HuH-7.5 (cell line): ENCODE measurements at regions not wholly inside any gene's neighbourhood (a gene's known extent, or its start where the extent isn't known, plus 50 kb on each side); places are given as distances from the start of the nearest gene placed in this dataset.

ENCODE experiments used
- DNase-seq: peaks from one replicate; pipeline ENCODE4 v3.0.0; 2011; ENCODE audit warnings: low spot score

GRCh38 chr6:15872241-15873103, 209.6 kb upstream of the DTNBP1 start:
- no peak for DNase-seq

DNA sequence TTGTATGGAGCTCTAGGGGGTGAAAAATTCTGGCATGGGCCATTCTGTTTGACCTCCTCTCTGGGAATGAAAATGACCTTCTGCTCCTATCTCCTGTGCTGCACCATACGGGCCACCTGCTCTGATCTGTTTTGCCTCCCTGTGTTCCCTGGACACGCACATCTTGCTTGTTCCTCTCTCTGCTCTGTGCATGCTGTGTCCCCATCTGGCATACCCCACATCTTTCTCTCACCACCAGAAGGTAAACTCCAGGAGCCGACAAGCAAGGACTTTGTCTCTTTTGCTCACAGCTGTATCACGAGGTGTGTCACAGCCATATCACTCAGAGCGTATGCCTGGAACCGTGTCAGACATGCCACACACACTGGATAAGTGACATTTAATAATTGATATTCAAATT, 208.4 kb upstream of the DTNBP1 start:
- no peak for DNase-seq

DNA sequence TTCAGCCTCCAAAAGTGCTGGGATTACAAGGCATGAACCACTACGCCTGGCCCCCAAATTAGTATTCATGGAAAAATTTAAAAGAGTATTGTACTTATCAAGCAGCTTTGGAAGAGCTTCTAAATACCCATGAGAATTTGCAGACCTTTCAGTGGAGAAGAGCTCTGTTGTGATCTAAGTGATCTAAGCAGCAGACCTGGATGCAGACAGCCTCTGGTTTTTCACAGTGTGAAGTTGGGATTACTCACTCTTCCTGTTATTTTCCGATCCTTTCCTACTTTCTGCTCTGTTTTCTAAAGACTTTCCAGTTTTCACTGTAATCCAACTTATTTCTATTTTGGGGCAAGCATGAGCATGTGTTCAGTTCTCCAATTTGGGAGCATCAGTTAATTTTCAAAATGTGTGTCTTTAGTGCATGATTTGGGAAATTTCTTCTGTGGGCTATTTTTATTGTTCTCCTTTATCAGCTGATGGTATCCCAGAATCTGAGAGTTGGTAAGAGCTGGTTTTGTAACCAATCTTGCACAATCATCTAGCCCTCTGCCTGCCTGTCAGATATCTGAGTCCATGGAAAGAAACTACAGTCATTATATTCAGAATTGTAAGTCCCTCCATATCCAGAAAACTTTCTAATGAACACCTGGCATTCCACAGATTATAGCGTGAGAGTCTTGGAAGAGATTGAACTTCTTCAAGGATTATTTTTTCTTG, 207.7 kb upstream of the DTNBP1 start:
- DNase-seq: no peak

- DNase-seq: no peak
Measured at GRCh38 chr6:15864708-15865062, 201.9 kb upstream of the DTNBP1 start.

- DNase-seq: no peak
Measured at GRCh38 chr6:15864038-15864707, 201.3 kb upstream of the DTNBP1 start.

DNA sequence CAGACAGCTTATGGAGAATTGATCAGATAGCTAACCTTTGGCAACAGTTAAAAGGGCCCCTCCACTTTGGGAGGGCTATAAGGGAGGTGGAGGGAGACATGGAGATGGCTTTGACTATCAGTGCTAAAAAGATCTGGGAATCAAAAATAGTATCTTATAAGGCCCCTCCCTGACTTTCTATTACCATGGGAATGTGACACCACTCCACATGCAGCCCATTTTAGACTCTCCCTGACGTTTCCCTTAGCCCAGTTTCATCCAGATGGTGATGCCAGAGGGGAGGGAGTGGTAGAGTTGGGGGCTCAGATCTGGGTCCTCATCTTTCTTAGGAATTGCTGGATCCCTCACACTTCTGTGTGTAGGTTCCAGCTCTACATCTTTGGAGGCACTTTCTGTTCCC, 200.0 kb upstream of the DTNBP1 start:
- DNase-seq: no peak

GRCh38 chr6:15861486-15861885, 198.7 kb upstream of the DTNBP1 start:
- no peak for DNase-seq

GRCh38 chr6:15854826-15855710, 192.2 kb upstream of the DTNBP1 start:
- DNase-seq: no peak

- DNase-seq: no peak
Measured at GRCh38 chr6:15854378-15854777, 191.6 kb upstream of the DTNBP1 start.

DNA sequence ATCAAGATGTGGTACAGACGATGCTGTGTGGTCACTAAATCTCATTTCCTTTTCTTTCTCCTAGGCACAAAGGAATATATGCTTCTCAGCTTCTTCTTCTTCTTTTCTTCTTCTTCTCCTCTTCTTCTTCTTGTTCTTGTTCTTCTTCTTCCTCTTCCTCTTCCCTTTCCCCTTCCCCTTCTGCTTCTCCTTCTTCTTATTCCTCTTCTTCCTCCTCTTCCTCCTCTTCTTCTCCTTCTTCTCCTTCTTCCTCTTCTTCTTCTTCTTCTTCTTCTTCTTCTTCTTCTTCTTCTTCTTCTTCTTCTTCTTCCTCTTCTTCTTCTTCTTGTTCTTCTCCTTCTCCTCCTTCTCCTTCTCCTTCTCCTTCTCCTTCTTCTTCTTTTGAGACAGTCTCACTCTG, 190.4 kb upstream of the DTNBP1 start:
- no peak for DNase-seq

DNA sequence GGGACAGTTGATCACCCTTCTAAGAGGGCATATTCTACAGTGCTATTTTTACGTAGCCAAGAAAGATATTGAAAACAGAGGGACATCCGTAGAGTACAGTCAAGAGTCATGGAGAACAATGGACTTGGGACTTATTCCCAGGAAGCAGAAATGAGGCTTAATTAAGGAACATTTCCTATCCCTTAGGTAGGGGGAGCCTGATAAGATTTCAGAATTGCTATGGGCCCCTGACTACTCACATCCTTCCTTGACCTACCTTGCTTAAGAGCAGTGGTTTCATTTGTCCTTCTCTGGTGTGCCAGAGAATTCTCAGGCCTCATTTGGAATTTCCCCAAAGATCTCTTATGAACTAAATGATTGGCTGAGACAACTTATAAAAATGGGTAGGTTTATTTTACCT, 189.5 kb upstream of the DTNBP1 start:
- DNase-seq: no peak

DNA sequence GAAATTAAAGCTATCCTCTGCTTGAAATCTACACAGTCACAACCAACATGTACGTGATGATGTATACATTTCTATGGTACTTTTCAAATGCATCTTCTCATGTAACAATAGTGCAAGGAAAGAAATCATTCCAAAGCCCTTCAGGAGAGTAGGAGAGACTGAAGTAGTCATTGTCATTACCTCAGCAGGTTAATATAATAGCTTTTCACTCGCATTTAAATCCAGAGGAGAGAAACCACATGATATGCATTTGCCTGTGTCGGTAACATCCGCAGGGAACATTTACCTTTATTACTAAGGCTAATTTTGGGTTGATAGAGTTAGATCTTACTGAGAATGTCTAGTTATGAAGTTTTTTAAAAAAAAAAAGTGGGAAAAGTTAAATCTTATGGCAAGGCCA, 186.6 kb upstream of the DTNBP1 start:
- no peak for DNase-seq

- DNase-seq: no peak
Measured at GRCh38 chr6:15845492-15845891, 182.7 kb upstream of the DTNBP1 start.

- DNase-seq: no peak
Measured at GRCh38 chr6:15843764-15844163, 180.9 kb upstream of the DTNBP1 start.

DNA sequence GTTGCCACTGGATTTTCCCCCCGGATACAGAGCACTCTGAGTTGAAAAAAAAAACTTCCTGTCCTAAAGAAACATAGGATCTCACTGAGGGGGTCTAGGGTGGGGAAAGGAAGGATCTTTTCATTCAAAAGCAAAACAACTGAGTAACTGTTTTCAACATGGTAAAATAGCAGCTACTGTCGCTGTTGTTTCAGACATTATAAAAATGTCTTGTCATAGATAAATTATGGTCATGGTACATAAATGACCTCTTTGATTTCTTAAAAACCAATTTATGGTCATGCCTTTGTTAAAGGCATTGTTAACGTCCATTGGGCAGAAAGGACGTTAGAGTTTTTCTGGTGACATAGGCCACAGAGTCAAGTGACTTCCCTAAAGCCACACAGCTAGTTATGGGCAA, 180.4 kb upstream of the DTNBP1 start:
- no peak for DNase-seq

DNA sequence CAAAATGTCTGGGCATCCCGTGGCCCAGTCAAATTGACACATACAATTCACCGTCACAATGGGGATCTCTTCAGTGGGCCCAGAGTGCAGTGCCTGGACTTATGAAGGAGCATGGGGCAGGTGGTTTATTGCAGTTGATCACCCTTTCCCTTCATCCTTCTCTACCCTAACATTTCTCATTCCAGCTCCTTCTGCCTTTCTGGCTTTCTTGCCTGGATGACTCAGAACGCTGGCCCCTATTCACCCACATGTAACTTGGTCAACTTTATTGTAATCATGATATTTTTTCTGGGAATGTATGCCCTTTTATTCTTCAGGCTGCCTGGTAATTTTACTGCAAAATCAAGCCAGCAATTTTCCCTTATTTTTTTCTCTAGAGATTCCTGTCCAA, 179.9 kb upstream of the DTNBP1 start:
- no peak for DNase-seq

- DNase-seq: no peak
Measured at GRCh38 chr6:15841937-15842726, 179.3 kb upstream of the DTNBP1 start.

DNA sequence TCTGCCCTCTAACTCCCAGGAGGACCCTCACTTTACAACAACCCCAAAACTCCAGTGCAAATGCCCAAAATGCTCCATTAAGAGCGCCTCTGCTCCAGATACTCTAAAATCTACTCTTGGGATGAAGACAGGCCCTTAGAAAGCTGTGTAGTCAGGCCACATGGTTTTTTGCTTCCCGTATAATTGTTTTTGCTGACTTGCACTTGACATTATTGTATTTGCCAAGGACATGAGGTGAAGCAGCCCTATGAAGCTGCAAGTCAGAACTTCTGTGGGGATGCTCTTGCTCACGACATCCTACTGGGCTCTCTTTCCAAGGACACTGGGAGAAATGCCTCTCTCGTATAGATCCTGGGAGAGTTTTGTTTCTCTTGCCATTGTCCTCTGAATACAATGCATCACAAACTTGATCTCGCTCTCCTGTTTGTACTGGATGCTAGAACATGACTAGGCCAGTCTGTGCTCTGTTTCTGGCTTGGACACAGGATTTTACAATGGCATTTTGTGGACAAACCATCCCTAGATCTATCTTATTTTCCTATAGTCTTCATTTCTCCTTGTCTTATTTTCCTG, 177.2 kb upstream of the DTNBP1 start:
- no peak for DNase-seq

DNA sequence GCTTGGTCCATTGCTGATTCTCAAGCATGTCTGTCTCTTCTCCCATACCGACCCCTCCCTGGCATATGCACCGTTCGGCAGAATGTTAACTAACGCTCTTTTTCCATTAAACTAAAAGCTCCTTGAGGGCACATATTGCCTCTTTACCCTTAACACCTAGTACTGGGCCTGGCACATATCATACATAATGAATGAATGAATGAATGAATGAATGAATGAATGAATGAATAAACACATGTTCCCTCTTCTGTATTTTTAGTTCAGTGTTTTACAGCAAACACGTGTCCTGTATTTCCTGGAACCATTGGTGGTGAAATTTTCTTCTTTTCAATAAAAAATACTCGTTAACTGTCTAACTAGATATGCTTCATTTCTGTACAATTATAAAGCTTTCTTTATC, 174.4 kb upstream of the DTNBP1 start:
- no peak for DNase-seq

DNA sequence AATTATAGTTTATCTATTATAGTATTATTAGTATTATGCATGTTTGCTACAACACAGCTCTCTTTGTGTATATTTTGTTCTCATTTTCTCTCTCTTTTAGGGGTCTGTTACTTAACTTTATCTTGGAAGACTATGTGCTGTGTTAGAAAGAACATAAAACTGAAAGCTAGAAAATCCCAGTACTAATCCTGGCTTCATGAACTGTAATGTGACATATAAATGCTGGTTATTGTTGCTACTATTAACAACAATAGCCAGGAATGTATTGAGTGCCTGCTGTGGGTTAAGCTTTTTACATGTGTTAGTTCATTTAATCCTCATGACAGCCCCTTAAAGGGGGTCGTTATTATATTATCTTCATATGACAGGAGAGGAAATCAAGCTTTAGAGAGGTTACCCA, 170.0 kb upstream of the DTNBP1 start:
- DNase-seq: no peak

DNA sequence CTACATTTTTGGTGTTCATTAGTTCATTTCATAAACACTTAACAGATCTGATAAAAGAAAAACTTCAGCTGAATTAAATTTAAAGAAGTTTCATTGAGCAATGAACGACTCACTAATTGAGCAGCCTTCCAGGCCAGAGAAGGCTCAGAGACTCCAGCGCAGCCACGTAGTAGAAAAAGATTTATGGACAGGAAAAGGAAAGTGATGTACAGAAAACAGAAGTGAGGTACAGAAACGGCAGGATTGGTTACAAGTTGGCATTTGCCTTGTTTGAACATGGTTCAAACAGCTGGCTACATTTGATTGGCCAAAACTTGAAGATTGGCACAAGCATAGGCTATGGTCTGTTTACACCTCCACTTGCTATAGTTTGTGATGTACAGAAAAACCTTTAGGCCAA, 166.3 kb upstream of the DTNBP1 start:
- DNase-seq: no peak
